Spleen (tissue), 7 donors: ENCODE measurements at regions not wholly inside any gene's neighbourhood (a gene's known extent, or its start where the extent isn't known, plus 50 kb on each side); places are given as distances from the start of the nearest gene placed in this dataset.

ENCODE experiments used
- POLR2A ChIP-seq, 3 donors: fragments of 450-650 bp; IDR thresholded peaks; one replicate each; pipeline ENCODE4 v1.5.1; 2017; ENCODE audit warnings: antibody characterized with exemption in 3 of 3, mild to moderate bottlenecking in 1 of 3
- TF ChIP-seq, protein P1 (sequence below), 11 experiments: fragments of 200-600 bp in 7 of 11; fragments of 450-650 bp in 4 of 11; sonication (generic) in 4 of 11; IDR thresholded peaks in 8 of 11; conservative IDR thresholded peaks in 3 of 11; 1 replicate in 7 of 11; 2 replicates in 4 of 11; pipeline versions ENCODE4 v1.4.0 to v1.8.0; 2016 to 2021; ENCODE audit warnings: antibody characterized with exemption in 11 of 11, inconsistent platforms in 4 of 11, mild to moderate bottlenecking in 1 of 11
- donor health status: DM: no; HTN: no; CAD: no; lungs with moderate emphysema.
- donor health status: DM: no; HTN: no; CAD: no.
- donor health status: DM: no; HTN: no; CAD: no.

DNA sequence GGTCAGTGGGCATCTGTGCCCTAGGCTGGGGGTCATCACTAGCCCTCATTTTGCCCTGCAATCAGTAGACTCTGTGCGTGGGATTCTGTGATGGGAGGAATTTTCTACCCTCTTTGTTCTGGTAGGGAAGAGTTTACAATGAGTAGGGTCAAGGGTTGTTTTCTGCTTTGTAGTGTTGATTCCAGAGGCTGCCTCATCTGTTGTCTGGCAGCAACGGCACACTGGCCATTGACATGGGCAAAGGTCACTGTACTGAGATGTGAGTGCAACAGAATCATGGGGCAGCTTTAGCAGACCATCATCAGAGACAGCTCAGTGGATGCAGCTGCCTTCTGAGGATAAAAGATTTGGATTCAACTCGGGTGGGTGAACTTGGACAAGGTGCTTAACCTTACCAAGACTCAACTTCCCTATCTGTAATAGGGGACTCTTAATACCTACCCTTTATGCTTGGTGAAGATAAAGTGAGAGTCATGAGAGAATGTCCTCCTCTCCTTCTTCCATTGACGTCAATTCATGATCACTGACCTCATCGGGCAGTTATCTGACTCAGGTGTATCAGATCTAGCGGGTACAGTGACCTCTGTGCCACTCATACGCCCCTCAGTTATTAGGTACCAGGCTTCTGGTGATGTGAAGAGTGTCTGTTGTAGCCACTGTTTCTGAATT lies 127.5 kb downstream of the RPLP1 start:
- TF ChIP-seq, protein P1, sequence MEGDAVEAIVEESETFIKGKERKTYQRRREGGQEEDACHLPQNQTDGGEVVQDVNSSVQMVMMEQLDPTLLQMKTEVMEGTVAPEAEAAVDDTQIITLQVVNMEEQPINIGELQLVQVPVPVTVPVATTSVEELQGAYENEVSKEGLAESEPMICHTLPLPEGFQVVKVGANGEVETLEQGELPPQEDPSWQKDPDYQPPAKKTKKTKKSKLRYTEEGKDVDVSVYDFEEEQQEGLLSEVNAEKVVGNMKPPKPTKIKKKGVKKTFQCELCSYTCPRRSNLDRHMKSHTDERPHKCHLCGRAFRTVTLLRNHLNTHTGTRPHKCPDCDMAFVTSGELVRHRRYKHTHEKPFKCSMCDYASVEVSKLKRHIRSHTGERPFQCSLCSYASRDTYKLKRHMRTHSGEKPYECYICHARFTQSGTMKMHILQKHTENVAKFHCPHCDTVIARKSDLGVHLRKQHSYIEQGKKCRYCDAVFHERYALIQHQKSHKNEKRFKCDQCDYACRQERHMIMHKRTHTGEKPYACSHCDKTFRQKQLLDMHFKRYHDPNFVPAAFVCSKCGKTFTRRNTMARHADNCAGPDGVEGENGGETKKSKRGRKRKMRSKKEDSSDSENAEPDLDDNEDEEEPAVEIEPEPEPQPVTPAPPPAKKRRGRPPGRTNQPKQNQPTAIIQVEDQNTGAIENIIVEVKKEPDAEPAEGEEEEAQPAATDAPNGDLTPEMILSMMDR (IDR thresholded peaks at IDR 0.05 in 8 of 11, conservative IDR thresholded peaks at IDR 0.05 in 3 of 11), result no peak
- no peak for TF ChIP-seq POLR2A (IDR thresholded peaks at IDR 0.05)
